ENCODE measurements at regions not wholly inside any gene's neighbourhood (a gene's known extent, or its start where the extent isn't known, plus 50 kb on each side); places are given as distances from the start of the nearest gene placed in this dataset.

DNA sequence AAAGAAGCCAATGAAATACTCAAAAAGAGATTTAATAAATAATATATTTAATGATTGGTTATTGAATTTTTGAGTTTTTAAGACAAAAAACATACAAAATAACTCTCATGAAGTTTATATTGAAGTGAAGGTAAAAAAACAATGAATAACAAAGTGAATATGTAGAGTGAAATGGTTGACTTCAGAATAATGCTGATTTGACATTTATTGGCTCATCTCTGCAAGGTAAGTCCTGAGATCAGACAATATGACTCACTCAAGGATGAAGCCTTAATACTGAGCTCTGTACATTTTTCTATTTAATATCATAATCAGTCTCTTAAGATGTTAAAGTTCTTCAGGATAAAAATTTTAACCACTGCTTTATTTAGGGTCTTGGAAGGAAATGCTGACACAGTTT lies 1398.9 kb upstream of the PCDH9 start:
- TF ChIP-seq, protein P1, sequence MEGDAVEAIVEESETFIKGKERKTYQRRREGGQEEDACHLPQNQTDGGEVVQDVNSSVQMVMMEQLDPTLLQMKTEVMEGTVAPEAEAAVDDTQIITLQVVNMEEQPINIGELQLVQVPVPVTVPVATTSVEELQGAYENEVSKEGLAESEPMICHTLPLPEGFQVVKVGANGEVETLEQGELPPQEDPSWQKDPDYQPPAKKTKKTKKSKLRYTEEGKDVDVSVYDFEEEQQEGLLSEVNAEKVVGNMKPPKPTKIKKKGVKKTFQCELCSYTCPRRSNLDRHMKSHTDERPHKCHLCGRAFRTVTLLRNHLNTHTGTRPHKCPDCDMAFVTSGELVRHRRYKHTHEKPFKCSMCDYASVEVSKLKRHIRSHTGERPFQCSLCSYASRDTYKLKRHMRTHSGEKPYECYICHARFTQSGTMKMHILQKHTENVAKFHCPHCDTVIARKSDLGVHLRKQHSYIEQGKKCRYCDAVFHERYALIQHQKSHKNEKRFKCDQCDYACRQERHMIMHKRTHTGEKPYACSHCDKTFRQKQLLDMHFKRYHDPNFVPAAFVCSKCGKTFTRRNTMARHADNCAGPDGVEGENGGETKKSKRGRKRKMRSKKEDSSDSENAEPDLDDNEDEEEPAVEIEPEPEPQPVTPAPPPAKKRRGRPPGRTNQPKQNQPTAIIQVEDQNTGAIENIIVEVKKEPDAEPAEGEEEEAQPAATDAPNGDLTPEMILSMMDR (IDR thresholded peaks at IDR 0.05), result no peak
- TF ChIP-seq POLR2A (IDR thresholded peaks at IDR 0.05), result no peak
